Upper lobe of right lung (tissue), 1 donor: ENCODE measurements at regions not wholly inside any gene's neighbourhood (a gene's known extent, or its start where the extent isn't known, plus 50 kb on each side); places are given as distances from the start of the nearest gene placed in this dataset.

Source experiments
- ATAC-seq: fragments of 200-7000 bp; cut with Tn5 transposase; one replicate; pipeline ENCODE4 v1.9.1; 2020; ENCODE audit warnings: mild to moderate bottlenecking, moderate library complexity
- DNase-seq: peaks from one replicate; pipeline ENCODE4 v3.0.0-alpha.2; 2020
- H3K27ac ChIP-seq: fragments of 200-600 bp; one replicate; pipeline ENCODE4 v1.8.0; 2022
- H3K27me3 ChIP-seq: fragments of 200-600 bp; one replicate; pipeline ENCODE4 v1.8.0; 2022; ENCODE audit warnings: mild to moderate bottlenecking
- H3K36me3 ChIP-seq: fragments of 200-600 bp; one replicate; pipeline ENCODE4 v1.8.0; 2022
- H3K4me1 ChIP-seq: fragments of 200-600 bp; one replicate; pipeline ENCODE4 v1.8.0; 2022
- H3K4me3 ChIP-seq: fragments of 200-600 bp; one replicate; pipeline ENCODE4 v1.8.0; 2022; ENCODE audit warnings: mild to moderate bottlenecking
- H3K9me3 ChIP-seq: fragments of 200-600 bp; one replicate; pipeline ENCODE4 v1.8.0; 2022
- intact Hi-C: fragments of 100-400 bp; cut with DNase I; formaldehyde crosslinking; loops from one replicate; pipeline ENCODE4 v1.11.0; 2022
- TF ChIP-seq, protein P1 (sequence below): fragments of 200-600 bp; IDR thresholded peaks from one replicate; pipeline ENCODE4 v1.8.0; 2022; ENCODE audit warnings: antibody characterized with exemption
- donor health status: DM: no; HTN: yes; CAD: no; lungs with severe emphysema.

DNA sequence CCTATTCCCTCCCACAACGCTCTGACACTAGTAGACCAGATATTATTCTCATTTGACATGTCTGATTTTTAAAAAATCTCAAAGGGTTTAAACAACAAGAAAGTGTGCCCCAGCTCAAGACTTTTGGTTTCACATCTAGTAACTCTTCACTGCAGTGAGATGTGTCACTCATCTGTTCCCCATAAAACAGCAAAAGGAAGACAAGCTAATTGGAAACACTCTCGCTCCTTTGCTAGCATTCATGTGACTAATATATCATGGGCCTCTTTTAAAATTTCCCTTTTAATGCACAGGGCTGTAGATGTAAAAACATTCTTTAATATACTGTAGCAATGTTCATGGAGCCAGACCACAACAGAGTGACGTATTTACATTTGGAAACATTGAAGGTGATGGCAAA is 372.6 kb downstream of the ZNF608 start:
- Histone ChIP-seq H3K36me3 (no peaks in the 10 kb centered on the region), H3K4me1 (no peaks in the 10 kb centered on the region), H3K27ac (no peak overlapping the region), H3K27me3 (no peaks in the 10 kb centered on the region), H3K9me3 (no peaks in the 10 kb centered on the region), H3K4me3 (no peak overlapping the region)
- no peak for ATAC-seq
- intact Hi-C loops, result no loop called here
- TF ChIP-seq, protein P1, sequence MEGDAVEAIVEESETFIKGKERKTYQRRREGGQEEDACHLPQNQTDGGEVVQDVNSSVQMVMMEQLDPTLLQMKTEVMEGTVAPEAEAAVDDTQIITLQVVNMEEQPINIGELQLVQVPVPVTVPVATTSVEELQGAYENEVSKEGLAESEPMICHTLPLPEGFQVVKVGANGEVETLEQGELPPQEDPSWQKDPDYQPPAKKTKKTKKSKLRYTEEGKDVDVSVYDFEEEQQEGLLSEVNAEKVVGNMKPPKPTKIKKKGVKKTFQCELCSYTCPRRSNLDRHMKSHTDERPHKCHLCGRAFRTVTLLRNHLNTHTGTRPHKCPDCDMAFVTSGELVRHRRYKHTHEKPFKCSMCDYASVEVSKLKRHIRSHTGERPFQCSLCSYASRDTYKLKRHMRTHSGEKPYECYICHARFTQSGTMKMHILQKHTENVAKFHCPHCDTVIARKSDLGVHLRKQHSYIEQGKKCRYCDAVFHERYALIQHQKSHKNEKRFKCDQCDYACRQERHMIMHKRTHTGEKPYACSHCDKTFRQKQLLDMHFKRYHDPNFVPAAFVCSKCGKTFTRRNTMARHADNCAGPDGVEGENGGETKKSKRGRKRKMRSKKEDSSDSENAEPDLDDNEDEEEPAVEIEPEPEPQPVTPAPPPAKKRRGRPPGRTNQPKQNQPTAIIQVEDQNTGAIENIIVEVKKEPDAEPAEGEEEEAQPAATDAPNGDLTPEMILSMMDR, result no peak
- no peak for DNase-seq

DNA sequence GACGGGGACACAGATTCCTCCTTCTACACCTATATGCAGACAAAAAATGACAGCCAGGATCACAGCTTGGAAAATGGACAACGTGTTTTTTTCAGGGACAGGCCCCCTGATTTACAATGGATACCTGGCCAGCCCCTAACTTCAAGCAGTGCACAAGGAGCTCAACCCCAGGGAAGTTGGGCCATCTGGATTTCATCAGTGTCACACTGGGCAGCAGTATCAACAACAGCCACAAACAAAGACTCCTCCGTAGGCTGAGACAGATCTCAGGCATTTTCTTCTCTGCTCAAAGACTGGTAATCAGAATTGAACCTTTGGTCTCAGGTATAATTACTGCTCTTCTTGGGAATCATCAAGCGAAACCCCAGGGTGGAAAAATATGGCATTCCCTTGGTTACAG is 374.0 kb downstream of the ZNF608 start:
- no peak for ATAC-seq
- intact Hi-C loops, result no loop called here

DNA sequence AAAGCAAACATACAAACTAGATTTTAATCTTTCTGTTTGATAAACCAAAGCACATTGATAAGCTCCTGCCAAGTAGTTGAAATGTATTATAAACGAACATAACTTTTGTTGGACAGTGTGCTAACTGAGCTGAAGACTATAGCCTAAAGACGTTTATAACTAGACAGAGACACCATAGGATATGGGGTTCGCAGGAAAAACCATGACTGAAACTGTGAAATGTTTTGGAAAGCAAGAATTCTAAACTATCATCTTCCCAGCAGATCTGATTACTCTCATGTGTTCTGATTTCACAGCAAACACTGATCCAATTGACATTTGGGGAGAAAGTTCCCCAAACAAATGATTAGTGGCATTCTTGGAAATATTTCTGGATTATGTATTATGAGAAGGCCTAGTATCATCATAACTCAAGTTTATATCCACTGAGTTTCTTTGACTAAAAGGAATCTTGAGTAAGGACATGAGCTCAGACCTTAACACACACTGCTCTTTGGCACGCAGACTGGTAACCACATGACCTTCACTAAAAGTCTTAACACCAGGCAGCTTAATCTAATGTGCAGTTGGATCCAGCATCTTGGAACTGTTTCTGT is 375.2 kb downstream of the ZNF608 start:
- H3K9me3 ChIP-seq, result no peaks in the 10 kb centered on the region
- H3K4me3 ChIP-seq, result no peak overlapping the region
- intact Hi-C loops, result no loop called here
- no peaks in the 10 kb centered on the region for H3K4me1 ChIP-seq
- DNase-seq, result no peak
- TF ChIP-seq, protein P1, result no peak
- no peaks in the 10 kb centered on the region for H3K36me3 ChIP-seq
- H3K27ac ChIP-seq, result no peak overlapping the region
- no peaks in the 10 kb centered on the region for H3K27me3 ChIP-seq
- ATAC-seq, result no peak

More for the DNA sequence above, 374.0 kb downstream of the ZNF608 start:
- Histone ChIP-seq H3K27ac (no peak overlapping the region), H3K4me3 (no peak overlapping the region), H3K36me3 (no peaks in the 10 kb centered on the region), H3K9me3 (no peaks in the 10 kb centered on the region), H3K4me1 (no peaks in the 10 kb centered on the region), H3K27me3 (no peaks in the 10 kb centered on the region)
- TF ChIP-seq, protein P1, result no peak
- no peak for DNase-seq

DNA sequence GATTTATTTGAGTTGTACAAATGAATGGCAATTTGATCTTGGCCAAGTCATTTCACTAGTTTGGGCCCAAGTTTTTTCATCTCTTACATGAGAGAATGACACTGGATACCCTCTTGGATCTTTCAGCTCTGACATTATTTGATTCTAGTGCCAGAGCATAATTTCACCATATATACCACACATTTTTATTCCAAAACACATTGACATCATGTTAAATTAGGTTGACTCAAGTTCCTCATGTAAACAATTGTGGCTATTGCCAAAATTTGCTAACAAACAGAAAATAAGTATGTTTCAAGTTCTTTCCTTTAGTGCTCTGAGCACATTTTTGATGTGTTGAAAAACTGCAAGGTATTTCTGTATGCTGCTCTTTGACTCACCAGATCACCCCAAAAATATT is 375.8 kb downstream of the ZNF608 start:
- Histone ChIP-seq H3K4me1 (no peaks in the 10 kb centered on the region), H3K27ac (no peak overlapping the region), H3K9me3 (no peaks in the 10 kb centered on the region), H3K4me3 (no peak overlapping the region), H3K36me3 (no peaks in the 10 kb centered on the region), H3K27me3 (no peaks in the 10 kb centered on the region)
- TF ChIP-seq, protein P1, result no peak
- DNase-seq (no peak), ATAC-seq (no peak)
- intact Hi-C loops, result no loop called here

DNA sequence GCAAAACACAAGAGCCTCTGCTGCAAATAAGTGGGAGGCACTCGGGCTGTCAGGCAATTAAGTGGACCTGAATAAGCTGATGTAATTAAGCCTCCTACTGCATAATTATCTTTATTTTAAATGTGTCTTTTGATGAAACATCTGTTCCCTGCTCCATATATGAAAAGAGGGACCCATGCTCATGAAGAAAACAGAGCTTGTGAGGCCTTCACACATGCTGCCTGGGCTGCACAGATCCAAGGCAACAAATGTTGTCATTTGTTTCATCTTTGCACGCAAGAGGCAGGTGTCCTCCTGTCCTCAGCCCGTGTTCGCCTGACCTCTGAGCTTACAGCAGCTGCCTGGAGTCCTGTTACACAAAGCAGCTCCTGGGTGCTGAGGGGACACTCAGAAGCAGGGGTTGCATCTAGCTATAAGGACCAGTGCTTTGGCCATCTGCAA is 381.1 kb downstream of the ZNF608 start:
- intact Hi-C loops, result no loop called here
- Histone ChIP-seq H3K27ac (no peak overlapping the region), H3K4me3 (no peak overlapping the region), H3K27me3 (no peaks in the 10 kb centered on the region), H3K9me3 (no peaks in the 10 kb centered on the region), H3K36me3 (no peaks in the 10 kb centered on the region), H3K4me1 (no peaks in the 10 kb centered on the region)
- TF ChIP-seq, protein P1, result no peak
- ATAC-seq, result no peak
- DNase-seq, result no peak

DNA sequence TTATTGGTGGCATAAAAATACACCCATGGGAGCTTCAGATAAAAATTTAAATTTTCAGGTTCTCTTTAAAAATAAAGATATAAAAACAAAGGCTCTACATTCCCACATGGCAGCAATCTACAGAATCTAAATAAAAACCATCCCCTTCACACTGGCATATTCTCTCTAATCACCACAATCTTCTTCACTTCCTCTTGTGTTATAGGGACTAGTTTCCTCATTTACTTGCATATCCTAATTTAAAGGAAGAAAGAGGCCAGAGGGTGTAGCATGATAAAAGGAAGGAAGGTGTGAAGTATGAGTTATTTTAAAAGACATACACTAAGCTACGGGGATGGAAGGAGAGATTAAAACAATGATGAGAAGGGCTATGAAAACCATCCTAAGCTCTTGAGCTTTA is 390.5 kb downstream of the ZNF608 start:
- Histone ChIP-seq H3K4me1 (no peaks in the 10 kb centered on the region), H3K36me3 (no peaks in the 10 kb centered on the region), H3K27ac (no peak overlapping the region), H3K9me3 (no peaks in the 10 kb centered on the region), H3K27me3 (no peaks in the 10 kb centered on the region), H3K4me3 (no peak overlapping the region)
- no peak for ATAC-seq
- intact Hi-C loops, result no loop called here
- DNase-seq, result no peak
- TF ChIP-seq, protein P1, result no peak
